GM13976 (cell line): ENCODE measurements at regions not wholly inside any gene's neighbourhood (a gene's known extent, or its start where the extent isn't known, plus 50 kb on each side); places are given as distances from the start of the nearest gene placed in this dataset.
A peak's percentile ranks its signal among the peaks of the same experiment; 100 is the strongest.

Experiments used
- DNase-seq: peaks from one replicate; pipeline ENCODE4 v3.0.0; 2012; ENCODE audit warnings: low spot score
- in situ Hi-C: fragments of 300-500 bp; cut with MboI; formaldehyde crosslinking; loops from one replicate; pipeline ENCODE4 v1.12.0; 2022; ENCODE audit warnings: low sequenced_read_pairs, mixed read lengths, inconsistent platforms; ENCODE audit not compliant: unreplicated experiment
- TF ChIP-seq, protein P1 (sequence below): IDR thresholded peaks from 2 replicates; pipeline ENCODE4 v1.5.1; 2012; ENCODE audit warnings: borderline replicate concordance, mild to moderate bottlenecking; ENCODE audit not compliant: insufficient read depth; ENCODE audit errors: extremely low read depth, missing control alignments, control extremely low read depth

DNA sequence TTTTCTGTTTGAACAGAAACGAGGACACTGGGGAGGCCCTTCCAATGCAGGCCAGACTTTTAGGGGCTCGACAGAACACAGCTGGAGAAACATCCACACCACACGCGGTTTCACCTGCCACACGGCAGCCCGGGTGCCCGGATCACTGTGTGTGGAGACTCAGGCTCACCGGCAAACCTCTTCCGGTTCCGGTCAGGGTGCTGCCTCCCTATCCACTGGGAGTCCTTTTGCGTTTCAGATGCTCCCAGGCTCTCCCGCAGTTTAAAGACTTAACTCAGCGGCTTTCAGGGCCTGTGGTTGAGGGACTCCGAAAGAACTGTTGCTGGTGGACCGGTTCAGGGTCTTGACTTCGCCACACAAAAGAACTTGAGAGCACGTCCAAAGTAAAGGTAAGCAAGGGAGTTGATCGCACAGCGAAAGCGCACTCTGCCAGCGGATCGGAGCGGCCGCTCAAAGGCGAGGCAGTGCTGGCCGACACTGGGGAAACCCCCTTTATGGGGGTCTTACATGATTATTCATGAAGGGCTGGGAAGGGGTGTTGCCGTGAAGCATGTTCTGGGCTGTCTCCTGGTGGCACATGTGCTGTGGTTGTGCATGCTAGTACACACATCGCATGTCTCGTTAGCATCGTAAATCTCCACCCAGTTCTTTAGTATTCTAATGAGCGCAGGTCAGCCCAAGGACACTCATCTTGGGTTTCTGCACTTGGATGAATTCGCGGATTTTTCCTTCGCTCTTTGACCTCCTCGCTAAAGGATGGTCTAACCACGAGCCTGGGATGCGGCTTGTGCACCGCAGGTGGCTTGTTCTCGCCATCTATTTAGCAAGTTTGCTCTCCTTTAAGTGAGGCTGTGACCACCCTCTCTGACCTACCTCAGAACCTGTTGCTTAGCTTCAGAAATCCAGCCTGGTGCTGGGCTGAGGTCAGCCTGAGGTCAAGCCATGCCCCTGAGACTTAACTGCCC, 180.3 kb downstream of the CDH26 start:
- DNase-seq: peak; percentile 57
- TF ChIP-seq, protein P1, sequence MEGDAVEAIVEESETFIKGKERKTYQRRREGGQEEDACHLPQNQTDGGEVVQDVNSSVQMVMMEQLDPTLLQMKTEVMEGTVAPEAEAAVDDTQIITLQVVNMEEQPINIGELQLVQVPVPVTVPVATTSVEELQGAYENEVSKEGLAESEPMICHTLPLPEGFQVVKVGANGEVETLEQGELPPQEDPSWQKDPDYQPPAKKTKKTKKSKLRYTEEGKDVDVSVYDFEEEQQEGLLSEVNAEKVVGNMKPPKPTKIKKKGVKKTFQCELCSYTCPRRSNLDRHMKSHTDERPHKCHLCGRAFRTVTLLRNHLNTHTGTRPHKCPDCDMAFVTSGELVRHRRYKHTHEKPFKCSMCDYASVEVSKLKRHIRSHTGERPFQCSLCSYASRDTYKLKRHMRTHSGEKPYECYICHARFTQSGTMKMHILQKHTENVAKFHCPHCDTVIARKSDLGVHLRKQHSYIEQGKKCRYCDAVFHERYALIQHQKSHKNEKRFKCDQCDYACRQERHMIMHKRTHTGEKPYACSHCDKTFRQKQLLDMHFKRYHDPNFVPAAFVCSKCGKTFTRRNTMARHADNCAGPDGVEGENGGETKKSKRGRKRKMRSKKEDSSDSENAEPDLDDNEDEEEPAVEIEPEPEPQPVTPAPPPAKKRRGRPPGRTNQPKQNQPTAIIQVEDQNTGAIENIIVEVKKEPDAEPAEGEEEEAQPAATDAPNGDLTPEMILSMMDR: no peak
- in situ Hi-C loops: no loop called here

DNA sequence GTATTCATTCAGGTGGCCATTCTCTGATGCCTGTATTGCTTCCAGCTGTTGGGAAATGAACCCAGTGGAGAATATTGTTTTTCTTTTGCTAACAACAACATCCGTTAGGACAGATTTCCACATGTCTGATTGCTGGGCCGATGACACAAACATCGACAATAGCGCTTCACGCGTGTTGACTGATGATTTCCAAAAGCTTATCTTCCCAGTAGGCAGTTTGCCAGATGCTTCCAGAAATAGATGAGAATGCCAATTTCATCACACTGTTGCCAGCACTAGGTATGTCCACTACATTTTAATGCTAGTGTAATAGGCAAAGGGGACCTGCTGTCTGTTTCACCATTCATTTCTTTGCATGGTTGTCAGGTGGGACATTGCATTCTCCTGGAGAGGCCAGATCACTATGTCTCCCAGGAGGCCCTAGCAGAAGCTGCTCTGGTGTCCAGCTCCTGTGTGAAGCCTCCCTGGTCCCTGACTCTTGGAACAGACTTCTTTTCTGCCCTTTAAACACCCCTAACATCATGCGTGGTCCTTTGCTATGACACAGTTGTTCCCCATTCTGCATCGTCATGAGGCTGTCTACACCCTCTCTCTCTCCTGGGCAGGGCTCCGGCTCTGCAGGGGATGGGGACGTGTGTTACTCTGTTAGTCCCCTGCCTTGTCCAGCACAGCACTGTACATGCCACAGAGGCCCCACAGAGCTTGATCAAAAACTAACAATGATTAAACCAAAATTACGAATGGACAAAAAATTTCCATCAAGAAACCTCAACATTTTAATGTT, 181.6 kb downstream of the CDH26 start:
- no peak for DNase-seq

DNA sequence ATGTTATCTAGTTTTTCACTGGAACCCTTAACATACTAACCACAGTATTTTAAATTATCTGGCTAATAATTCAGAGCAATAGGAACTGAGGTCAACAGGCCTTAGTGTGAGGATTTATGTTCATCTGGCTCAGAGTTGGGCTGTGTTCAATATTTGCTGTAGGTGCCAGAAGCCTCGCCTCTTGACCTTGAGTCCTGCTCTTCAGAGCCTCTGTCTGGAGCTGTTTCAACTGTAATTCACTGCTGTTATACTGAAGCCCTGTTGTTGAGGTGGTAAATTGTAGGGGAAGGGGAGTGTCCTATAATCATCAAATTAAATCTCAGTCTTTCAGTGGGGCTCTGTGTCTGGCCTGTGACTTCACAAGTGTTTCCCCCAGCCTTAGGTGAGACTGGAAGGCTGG, 184.4 kb downstream of the CDH26 start:
- TF ChIP-seq, protein P1: no peak
- no peak for DNase-seq
- in situ Hi-C loops: no loop called here

More for the DNA sequence above, 181.6 kb downstream of the CDH26 start:
- in situ Hi-C loops: no loop called here
- TF ChIP-seq, protein P1: no peak

DNA sequence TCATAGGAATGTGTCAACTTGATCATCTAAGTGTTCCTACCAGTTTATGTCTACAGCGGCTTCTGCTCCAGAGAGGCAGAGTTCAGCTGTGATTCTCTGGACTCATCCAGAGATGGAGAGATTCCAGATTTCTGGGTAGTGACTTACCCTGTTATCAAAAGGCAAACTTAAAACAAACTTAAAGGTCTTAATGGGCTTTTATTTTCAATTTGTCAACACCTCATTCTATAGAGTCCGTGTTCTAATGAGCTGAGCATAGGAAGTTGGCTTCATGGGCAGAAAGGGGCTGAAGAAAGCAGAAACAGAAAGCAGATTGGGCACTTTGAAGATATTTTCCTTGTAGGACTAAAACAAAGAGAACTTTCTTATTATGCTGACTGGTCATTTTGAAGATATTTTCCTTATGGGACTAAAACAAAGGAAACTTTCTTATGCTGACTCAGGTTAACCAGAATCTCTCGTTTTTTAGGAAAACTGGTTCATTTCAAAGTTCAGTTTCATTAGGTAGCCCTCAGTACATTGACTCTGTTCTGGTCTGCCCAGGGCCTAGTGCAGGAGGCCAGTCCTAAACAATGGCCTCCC, 185.1 kb downstream of the CDH26 start:
- DNase-seq: no peak
- TF ChIP-seq, protein P1: no peak
- in situ Hi-C loops: no loop called here

DNA sequence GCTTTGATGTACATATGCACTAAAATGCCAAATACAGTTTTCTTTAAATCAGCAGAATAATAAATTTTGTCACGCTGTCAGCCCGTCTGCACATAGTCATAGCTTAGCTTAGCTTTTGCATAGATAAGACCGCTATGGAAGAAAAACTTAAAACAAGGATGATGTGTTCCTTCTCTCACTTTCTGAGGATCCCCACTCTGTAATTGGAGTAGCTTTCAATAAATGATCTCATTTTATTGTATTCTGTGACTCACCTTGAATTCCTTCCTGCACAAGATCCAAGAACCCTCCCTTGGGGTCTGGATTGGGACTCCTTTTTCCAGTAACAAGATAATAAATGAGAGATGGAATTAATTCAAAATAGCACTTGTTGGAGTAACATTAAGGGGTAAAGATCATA, 186.2 kb downstream of the CDH26 start:
- in situ Hi-C loops: no loop called here
- TF ChIP-seq, protein P1: no peak
- no peak for DNase-seq

DNA sequence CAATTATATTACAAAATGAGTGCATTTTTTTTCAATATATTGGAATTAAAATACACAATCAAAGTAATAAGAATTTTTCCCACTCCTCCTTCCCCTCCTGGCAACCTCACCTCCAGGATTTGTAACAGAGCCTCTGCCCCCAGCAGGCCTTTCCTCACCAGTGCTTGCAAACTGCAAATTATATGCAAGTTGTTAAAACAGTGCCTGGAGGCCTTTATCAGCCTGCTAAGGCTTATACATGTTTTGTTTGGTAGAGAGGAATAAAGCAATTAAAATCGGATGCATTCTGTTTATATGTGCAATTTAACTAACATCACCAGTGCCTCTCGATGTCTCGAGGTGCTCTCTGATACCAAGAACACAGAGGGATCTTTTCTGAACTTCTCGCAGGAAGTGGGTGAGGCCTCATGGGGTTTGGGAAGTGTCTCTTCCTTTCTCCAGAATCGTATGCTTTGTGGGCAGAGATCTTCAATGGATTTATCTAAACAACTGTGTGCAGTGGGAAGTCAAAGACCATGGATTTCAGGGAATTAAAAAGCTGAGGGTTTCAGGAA, 186.8 kb downstream of the CDH26 start:
- TF ChIP-seq, protein P1: no peak
- in situ Hi-C loops: no loop called here

More for the DNA sequence above, 186.8 kb downstream of the CDH26 start:
- DNase-seq: no peak
